WTC11 (cell line): ENCODE measurements at regions not wholly inside any gene's neighbourhood (a gene's known extent, or its start where the extent isn't known, plus 50 kb on each side); places are given as distances from the start of the nearest gene placed in this dataset.

Experiments
- ATAC-seq: fragments of 200-7000 bp; cut with Tn5 transposase; 2 replicates; pipeline ENCODE4 v1.10.0; 2021; ENCODE audit warnings: mild to moderate bottlenecking, moderate library complexity
- CTCF ChIA-PET: fragments of 300-600 bp; sonication (Branson Sonifier 250); formaldehyde crosslinking; loops from one replicate; lab custom pipeline; 2021; ENCODE audit warnings: antibody characterized with exemption; lab: Charles Lee
- POLR2A ChIA-PET: fragments of 350-600 bp; sonication (Branson Sonifier 250); formaldehyde crosslinking; loops from one replicate; lab custom pipeline; 2021; ENCODE audit warnings: antibody characterized with exemption; lab: Charles Lee
- DNase-seq: peaks from one replicate; pipeline ENCODE4 v3.0.0; 2021; ENCODE audit warnings: low spot score
- H3K27ac Mint-ChIP-seq: 2 replicates; pipeline ENCODE4 v1.8.0; 2021; ENCODE audit warnings: mixed read lengths
- H3K27me3 Mint-ChIP-seq: 2 replicates; pipeline ENCODE4 v1.8.0; 2021; ENCODE audit warnings: low read depth, mild to moderate bottlenecking, moderate library complexity, mixed read lengths
- H3K36me3 Mint-ChIP-seq: 2 replicates; pipeline ENCODE4 v1.8.0; 2021; ENCODE audit warnings: mixed read lengths
- H3K4me1 Mint-ChIP-seq: 2 replicates; pipeline ENCODE4 v1.8.0; 2022; ENCODE audit warnings: mixed read lengths
- H3K4me3 Mint-ChIP-seq: 2 replicates; pipeline ENCODE4 v1.8.0; 2021; ENCODE audit warnings: mild to moderate bottlenecking, moderate library complexity, mixed read lengths
- H3K9me3 Mint-ChIP-seq: 2 replicates; pipeline ENCODE4 v1.8.0; 2021; ENCODE audit warnings: mixed read lengths
- AR ChIP-seq: fragments of 250-450 bp; sonication (Bioruptor Pico); IDR thresholded peaks from 2 replicates; pipeline ENCODE4 v1.9.0; 2021; ENCODE audit warnings: mild to moderate bottlenecking
- CTCF ChIP-seq: fragments of 200-600 bp; IDR thresholded peaks from 2 replicates; pipeline ENCODE4 v1.8.0; 2022; ENCODE audit warnings: antibody characterized with exemption
- ELF4 ChIP-seq: sonication (generic); formaldehyde crosslinking; IDR thresholded peaks from 2 replicates; pipeline ENCODE4 v1.8.1; 2022; ENCODE audit warnings: low read depth, mild to moderate bottlenecking, moderate library complexity, missing genetic modification reagents
- HMGA2 ChIP-seq: fragments of 250-450 bp; sonication (Bioruptor Pico); IDR thresholded peaks from 2 replicates; pipeline ENCODE4 v1.4.0; 2021; ENCODE audit warnings: mild to moderate bottlenecking, moderate library complexity
- MAX ChIP-seq: sonication (generic); formaldehyde crosslinking; IDR thresholded peaks from 2 replicates; pipeline ENCODE4 v1.8.0; 2022; ENCODE audit warnings: mild to moderate bottlenecking, missing genetic modification reagents
- MYBL2 ChIP-seq: sonication (generic); formaldehyde crosslinking; IDR thresholded peaks from 2 replicates; pipeline ENCODE4 v1.8.1; 2023; ENCODE audit warnings: mild to moderate bottlenecking, moderate library complexity, missing genetic modification reagents
- OVOL2 ChIP-seq: fragments of 250-450 bp; sonication (Bioruptor Pico); IDR thresholded peaks from 2 replicates; pipeline ENCODE4 v1.9.0; 2021; ENCODE audit warnings: mild to moderate bottlenecking, borderline replicate concordance
- PREB ChIP-seq: sonication (generic); formaldehyde crosslinking; IDR thresholded peaks from 2 replicates; pipeline ENCODE4 v1.8.1; 2022; ENCODE audit warnings: mild to moderate bottlenecking, missing genetic modification reagents, moderate library complexity, borderline replicate concordance
- SOX15 ChIP-seq: fragments of 250-450 bp; sonication (Bioruptor Pico); IDR thresholded peaks from 2 replicates; pipeline ENCODE4 v1.9.0; 2021; ENCODE audit warnings: mild to moderate bottlenecking
- USF2 ChIP-seq: sonication (generic); formaldehyde crosslinking; IDR thresholded peaks from 2 replicates; pipeline ENCODE4 v1.8.1; 2023; ENCODE audit warnings: mild to moderate bottlenecking, missing genetic modification reagents, moderate library complexity
- ZMAT4 ChIP-seq: fragments of 250-450 bp; sonication (Bioruptor Pico); IDR thresholded peaks from 2 replicates; pipeline ENCODE4 v1.9.0; 2021; ENCODE audit warnings: mild to moderate bottlenecking
- ZNF263 ChIP-seq: sonication (generic); formaldehyde crosslinking; IDR thresholded peaks from 2 replicates; pipeline ENCODE4 v1.8.1; 2022; ENCODE audit warnings: low read depth, mild to moderate bottlenecking, moderate library complexity, missing genetic modification reagents
- ZNF425 ChIP-seq: fragments of 250-450 bp; sonication (Bioruptor Pico); conservative IDR thresholded peaks from 2 replicates; pipeline ENCODE4 v1.9.0; 2021; ENCODE audit warnings: mild to moderate bottlenecking

GRCh38 chr10:132136689-132137088, 50.1 kb upstream of the DPYSL4 start:
- Mint-ChIP-seq H3K27ac (0 out of 2 replicates have a peak overlapping the region, but pooled peaks have one; percentile 80), H3K4me3 (no peak overlapping the region), H3K9me3 (no peaks in the 10 kb centered on the region), H3K27me3 (no peaks in the 10 kb centered on the region), H3K36me3 (no peaks in the 10 kb centered on the region), H3K4me1 (no peaks in the 10 kb centered on the region)
- TF ChIP-seq OVOL2 (no peak), AR (CRISPR knock-in tag) (no peak), HMGA2 (CRISPR knock-in tag) (no peak), SOX15 (CRISPR knock-in tag) (no peak), MYBL2 (CRISPR knock-in tag) (no peak), USF2 (CRISPR knock-in tag) (no peak), ZMAT4 (CRISPR knock-in tag) (no peak), MAX (CRISPR knock-in tag) (no peak), ELF4 (no peak), PREB (no peak), CTCF (no peak), ZNF425 (CRISPR knock-in tag) (no peak), ZNF263 (CRISPR knock-in tag) (no peak)
- ATAC-seq (no peak), DNase-seq (no peak)
- CTCF ChIA-PET: no interaction called here
- POLR2A ChIA-PET: no interaction called here
